CD4-positive, alpha-beta T cell (primary cell): ENCODE measurements at regions not wholly inside any gene's neighbourhood (a gene's known extent, or its start where the extent isn't known, plus 50 kb on each side); places are given as distances from the start of the nearest gene placed in this dataset.

Experiments
- ATAC-seq: fragments of 200-7000 bp; cut with Tn5 transposase; one replicate; pipeline ENCODE4 v1.10.0; 2022; ENCODE audit warnings: mild to moderate bottlenecking; ENCODE audit not compliant: poor library complexity
- CTCF ChIA-PET: fragments of 350-600 bp; sonication (Branson Sonifier 250); formaldehyde crosslinking; loops from one replicate; lab custom pipeline; 2021; ENCODE audit warnings: antibody characterized with exemption, inconsistent platforms; lab: Charles Lee
- POLR2A ChIA-PET: fragments of 350-600 bp; sonication (Branson Sonifier 250); formaldehyde crosslinking; loops from one replicate; lab custom pipeline; 2021; ENCODE audit warnings: antibody characterized with exemption, inconsistent platforms; lab: Charles Lee
- DNase-seq, 14 experiments: peaks; one replicate each; pipeline ENCODE4 v3.0.0-alpha.2; 2013 to 2020; ENCODE audit warnings: mixed read lengths in 2 of 14
- H3K27ac ChIP-seq, 2 donors: one replicate each; pipeline versions ENCODE4 v1.5.1 to v1.7.0; 2013; ENCODE audit warnings: low read length in 2 of 2, low read depth in 1 of 2, mild to moderate bottlenecking in 1 of 2
- H3K27me3 ChIP-seq, 2 experiments: 1 replicate in 1 of 2; 2 replicates in 1 of 2; pipeline versions ENCODE4 v1.6.1 to v1.7.0; 2013; ENCODE audit warnings: low read length in 2 of 2, control low read depth in 1 of 2, mild to moderate bottlenecking in 1 of 2, moderate library complexity in 1 of 2; ENCODE audit not compliant: insufficient read depth in 2 of 2, control insufficient read depth in 1 of 2
- H3K36me3 ChIP-seq: one replicate; pipeline ENCODE4 v1.6.1; 2013; ENCODE audit warnings: low read length, control low read depth; ENCODE audit not compliant: insufficient read depth
- H3K4me1 ChIP-seq: one replicate; pipeline ENCODE4 v1.6.1; 2013; ENCODE audit warnings: low read length, control low read depth; ENCODE audit not compliant: insufficient read depth
- H3K4me3 ChIP-seq: one replicate; pipeline ENCODE4 v1.5.1; 2013; ENCODE audit warnings: mild to moderate bottlenecking, low read length, moderate library complexity
- H3K9me3 ChIP-seq, 2 experiments: 1 replicate in 1 of 2; 2 replicates in 1 of 2; pipeline versions ENCODE4 v1.6.1 to v1.7.0; 2013; ENCODE audit warnings: low read length in 2 of 2, mild to moderate bottlenecking in 2 of 2, control low read depth in 1 of 2, moderate library complexity in 1 of 2; ENCODE audit not compliant: control insufficient read depth in 1 of 2, insufficient read depth in 1 of 2
- H3K27ac Mint-ChIP-seq: one replicate; pipeline ENCODE4 v1.8.0; 2020; ENCODE audit warnings: mixed read lengths
- H3K27me3 Mint-ChIP-seq: one replicate; pipeline ENCODE4 v1.8.0; 2021; ENCODE audit warnings: mixed read lengths
- H3K36me3 Mint-ChIP-seq: one replicate; pipeline ENCODE4 v1.8.0; 2021; ENCODE audit warnings: low read depth, mixed read lengths
- H3K4me1 Mint-ChIP-seq: one replicate; pipeline ENCODE4 v1.8.0; 2021; ENCODE audit warnings: low read depth, mixed read lengths
- H3K4me3 Mint-ChIP-seq: one replicate; pipeline ENCODE4 v1.8.0; 2020; ENCODE audit warnings: mild to moderate bottlenecking, mixed read lengths
- H3K9me3 Mint-ChIP-seq: one replicate; pipeline ENCODE4 v1.8.0; 2020; ENCODE audit warnings: mixed read lengths
- intact Hi-C, 2 experiments: fragments of 100-400 bp; cut with DNase I in 1 of 2; cut with micrococcal nuclease in 1 of 2; formaldehyde crosslinking; loops; one replicate each; pipeline versions ENCODE4 v1.15.1 to v1.9.0; 2023 to 2025; cut with DNase I, micrococcal nuclease
- TF ChIP-seq, protein P1 (sequence below): fragments of 200-600 bp; IDR thresholded peaks from one replicate; pipeline ENCODE4 v1.8.0; 2022; ENCODE audit warnings: antibody characterized with exemption, mild to moderate bottlenecking

DNA sequence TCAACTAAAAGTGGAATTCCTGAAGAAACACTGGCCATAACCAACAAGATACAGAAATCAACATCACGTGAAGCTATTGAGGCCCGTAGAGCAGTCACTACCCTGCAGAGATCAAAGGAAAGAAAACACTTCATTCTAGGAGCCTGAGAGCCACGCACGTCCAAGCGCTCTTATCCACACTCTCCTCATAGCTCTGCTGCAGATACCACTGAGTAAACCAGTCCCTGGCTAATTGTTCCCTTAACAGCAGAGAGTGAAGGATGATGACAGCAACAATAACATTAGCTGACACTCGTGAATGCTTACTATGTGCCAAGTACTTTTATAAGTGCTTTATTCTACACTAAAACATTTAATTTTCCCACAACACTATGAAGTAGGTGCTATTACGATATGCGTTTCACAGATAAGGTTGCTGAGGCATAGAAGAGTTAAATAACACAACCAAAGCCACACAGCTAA is 271.0 kb upstream of the GADL1 start:
- no peak overlapping the region for H3K4me3 ChIP-seq
- no peak overlapping the region for H3K27ac Mint-ChIP-seq
- no peak overlapping the region for H3K4me3 Mint-ChIP-seq
- no peak overlapping the region for H3K27ac ChIP-seq
- no peak for DNase-seq
- H3K4me1 ChIP-seq, result no peaks in the 10 kb centered on the region
- POLR2A ChIA-PET, result no interaction called here
- H3K4me1 Mint-ChIP-seq, result peaks cover 15% of the 10 kb centered on the region
- CTCF ChIA-PET, result interaction anchor here (0.7 to 1.3 kb wide), 2 partner anchors 9 to 12 kb away, joined by 3 read pairs; no protein-coding TSS in a partner anchor
- TF ChIP-seq, protein P1, sequence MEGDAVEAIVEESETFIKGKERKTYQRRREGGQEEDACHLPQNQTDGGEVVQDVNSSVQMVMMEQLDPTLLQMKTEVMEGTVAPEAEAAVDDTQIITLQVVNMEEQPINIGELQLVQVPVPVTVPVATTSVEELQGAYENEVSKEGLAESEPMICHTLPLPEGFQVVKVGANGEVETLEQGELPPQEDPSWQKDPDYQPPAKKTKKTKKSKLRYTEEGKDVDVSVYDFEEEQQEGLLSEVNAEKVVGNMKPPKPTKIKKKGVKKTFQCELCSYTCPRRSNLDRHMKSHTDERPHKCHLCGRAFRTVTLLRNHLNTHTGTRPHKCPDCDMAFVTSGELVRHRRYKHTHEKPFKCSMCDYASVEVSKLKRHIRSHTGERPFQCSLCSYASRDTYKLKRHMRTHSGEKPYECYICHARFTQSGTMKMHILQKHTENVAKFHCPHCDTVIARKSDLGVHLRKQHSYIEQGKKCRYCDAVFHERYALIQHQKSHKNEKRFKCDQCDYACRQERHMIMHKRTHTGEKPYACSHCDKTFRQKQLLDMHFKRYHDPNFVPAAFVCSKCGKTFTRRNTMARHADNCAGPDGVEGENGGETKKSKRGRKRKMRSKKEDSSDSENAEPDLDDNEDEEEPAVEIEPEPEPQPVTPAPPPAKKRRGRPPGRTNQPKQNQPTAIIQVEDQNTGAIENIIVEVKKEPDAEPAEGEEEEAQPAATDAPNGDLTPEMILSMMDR, result no peak
- no peaks in the 10 kb centered on the region for H3K36me3 ChIP-seq
- ATAC-seq, result no peak
- no peaks in the 10 kb centered on the region for H3K27me3 ChIP-seq
- no peaks in the 10 kb centered on the region for H3K36me3 Mint-ChIP-seq
- H3K9me3 Mint-ChIP-seq, result no peaks in the 10 kb centered on the region
- H3K9me3 ChIP-seq, result no peaks in the 10 kb centered on the region
- H3K27me3 Mint-ChIP-seq, result no peaks in the 10 kb centered on the region
- intact Hi-C loops, result no loop called here

GRCh38 chr3:31166249-31166885 is 271.9 kb upstream of the GADL1 start:
- Mint-ChIP-seq H3K4me3 (no peak overlapping the region), H3K27ac (no peak overlapping the region), H3K36me3 (no peaks in the 10 kb centered on the region), H3K4me1 (peaks cover 15% of the 10 kb centered on the region), H3K27me3 (no peaks in the 10 kb centered on the region), H3K9me3 (no peaks in the 10 kb centered on the region)
- H3K9me3 ChIP-seq, result no peaks in the 10 kb centered on the region
- intact Hi-C loops, result no loop called here
- H3K36me3 ChIP-seq, result no peaks in the 10 kb centered on the region
- H3K27ac ChIP-seq, result no peak overlapping the region
- CTCF ChIA-PET, result interaction anchor here (1.3 kb wide), 1 partner anchor 13 kb away, joined by 3 read pairs; no protein-coding TSS in a partner anchor
- peaks cover 3% of the 10 kb centered on the region for H3K4me1 ChIP-seq
- H3K27me3 ChIP-seq, result no peaks in the 10 kb centered on the region
- ATAC-seq (no peak), DNase-seq (no peak)
- TF ChIP-seq, protein P1, result no peak
- H3K4me3 ChIP-seq, result no peak overlapping the region
- POLR2A ChIA-PET, result no interaction called here

- no peak for ATAC-seq
- CTCF ChIA-PET, result no interaction called here
- intact Hi-C loops, result no loop called here
These were observed 273.2 kb upstream of the GADL1 start for GRCh38 chr3:31167666-31168065.

More at GRCh38 chr3:31167666-31168065, 273.2 kb upstream of the GADL1 start:
- no peaks in the 10 kb centered on the region for H3K36me3 ChIP-seq
- no peaks in the 10 kb centered on the region for H3K27me3 Mint-ChIP-seq
- no peaks in the 10 kb centered on the region for H3K9me3 Mint-ChIP-seq
- TF ChIP-seq, protein P1, result no peak
- H3K27ac ChIP-seq, result no peak overlapping the region
- no peak for DNase-seq
- no peaks in the 10 kb centered on the region for H3K27me3 ChIP-seq
- POLR2A ChIA-PET, result no interaction called here
- H3K36me3 Mint-ChIP-seq, result no peaks in the 10 kb centered on the region
- no peak overlapping the region for H3K4me3 ChIP-seq
- peaks cover 3% of the 10 kb centered on the region for H3K4me1 ChIP-seq
- H3K9me3 ChIP-seq, result no peaks in the 10 kb centered on the region
- peaks cover 15% of the 10 kb centered on the region for H3K4me1 Mint-ChIP-seq
- no peak overlapping the region for H3K27ac Mint-ChIP-seq
- no peak overlapping the region for H3K4me3 Mint-ChIP-seq
